H1 (cell line): ENCODE measurements at regions not wholly inside any gene's neighbourhood (a gene's known extent, or its start where the extent isn't known, plus 50 kb on each side); places are given as distances from the start of the nearest gene placed in this dataset.

ENCODE experiments used
- CTCF ChIA-PET: fragments of 300-600 bp; sonication (Branson Sonifier 250); formaldehyde crosslinking; loops from one replicate; lab custom pipeline; 2021; ENCODE audit not compliant: partially characterized antibody; lab: Charles Lee
- POLR2A ChIA-PET: fragments of 300-600 bp; sonication (Branson Sonifier 250); formaldehyde crosslinking; loops from one replicate; lab custom pipeline; 2021; ENCODE audit warnings: inconsistent platforms; ENCODE audit not compliant: partially characterized antibody; lab: Charles Lee
- DNase-seq, 2 experiments: peaks; one replicate each; pipeline versions ENCODE4 v3.0.0 to v3.0.0-alpha.2; 2010 to 2022; ENCODE audit warnings: low spot score in 2 of 2, low read depth in 1 of 2, mixed read lengths in 1 of 2
- FAIRE-seq: peaks from 2 replicates; lab custom pipeline; 2011; peaks lifted over from hg19 to GRCh38; lab: Jason Lieb, UNC
- H2AFZ ChIP-seq: 2 replicates; pipeline ENCODE4 v1.8.1; 2012; ENCODE audit warnings: low read length, inconsistent platforms
- H2AK5ac ChIP-seq: 2 replicates; pipeline ENCODE4 v1.6.1; 2013; ENCODE audit warnings: low read depth, low read length
- H2BK120ac ChIP-seq: replicated peaks from 2 replicates; pipeline ENCODE3; 2013; ENCODE audit warnings: low read depth, low read length, inconsistent platforms
- H2BK12ac ChIP-seq: 2 replicates; pipeline ENCODE4 v1.6.1; 2013; ENCODE audit warnings: low read depth, low read length
- H2BK15ac ChIP-seq: 2 replicates; pipeline ENCODE4 v1.6.1; 2013; ENCODE audit warnings: low read length
- H2BK20ac ChIP-seq: 2 replicates; pipeline ENCODE4 v1.6.1; 2013; ENCODE audit warnings: low read length
- H2BK5ac ChIP-seq: 2 replicates; pipeline ENCODE4 v1.6.1; 2013; ENCODE audit warnings: low read depth, low read length
- H3K14ac ChIP-seq: 2 replicates; pipeline ENCODE4 v1.6.1; 2013; ENCODE audit warnings: inconsistent platforms; ENCODE audit not compliant: insufficient read length
- H3K18ac ChIP-seq: 2 replicates; pipeline ENCODE4 v1.6.1; 2013; ENCODE audit warnings: low read length; ENCODE audit errors: extremely low read depth
- H3K23ac ChIP-seq: 2 replicates; pipeline ENCODE4 v1.6.1; 2013; ENCODE audit warnings: inconsistent platforms; ENCODE audit not compliant: insufficient read length
- H3K23me2 ChIP-seq: 2 replicates; pipeline ENCODE4 v1.6.1; 2013; ENCODE audit warnings: low read depth, low read length
- H3K27ac ChIP-seq: 2 replicates; pipeline ENCODE4 v1.6.1; 2011; ENCODE audit warnings: low read depth, low read length, inconsistent platforms
- H3K27me3 ChIP-seq, 4 experiments: replicated peaks in 1 of 4; 1 replicate in 1 of 4; 2 replicates in 3 of 4; pipeline versions ENCODE4 v1.6.1 to v1.8.1; 2011 to 2013; ENCODE audit warnings: low read length in 3 of 4, mild to moderate bottlenecking in 3 of 4, inconsistent platforms in 2 of 4, mixed read lengths in 2 of 4, moderate library complexity in 1 of 4; ENCODE audit not compliant: control insufficient read depth in 3 of 4, insufficient read depth in 3 of 4; ENCODE audit errors: extremely low read depth in 1 of 4
- H3K36me3 ChIP-seq, 4 experiments: 2 replicates each; pipeline versions ENCODE4 v1.6.1 to v1.8.1; 2011 to 2013; ENCODE audit warnings: mild to moderate bottlenecking in 4 of 4, low read length in 3 of 4, moderate library complexity in 2 of 4, control low read depth in 1 of 4, inconsistent platforms in 1 of 4; ENCODE audit not compliant: insufficient read depth in 4 of 4, control insufficient read depth in 2 of 4
- H3K4ac ChIP-seq: replicated peaks from 2 replicates; pipeline ENCODE3; 2013; ENCODE audit warnings: low read length, low read depth, mixed read lengths, inconsistent platforms; ENCODE audit not compliant: insufficient read length
- H3K4me1 ChIP-seq, 4 experiments: replicated peaks in 1 of 4; 1 replicate in 1 of 4; 2 replicates in 3 of 4; pipeline versions ENCODE4 v1.6.1 to v1.8.1; 2011 to 2013; ENCODE audit warnings: low read length in 3 of 4, inconsistent platforms in 2 of 4, mixed read lengths in 1 of 4; ENCODE audit not compliant: insufficient read depth in 4 of 4, control insufficient read depth in 3 of 4
- H3K4me2 ChIP-seq, 2 experiments: 2 replicates each; pipeline versions ENCODE4 v1.6.1 to v1.8.1; 2011 to 2013; ENCODE audit warnings: low read depth in 2 of 2, low read length in 2 of 2, control low read depth in 1 of 2, inconsistent platforms in 1 of 2, mild to moderate bottlenecking in 1 of 2; ENCODE audit not compliant: insufficient read depth in 1 of 2
- H3K4me3 ChIP-seq, 4 experiments: fragments of 200-600, 300-600 bp in 1 of 4; sonication (generic), shearing (Covaris generic), sonication (Bioruptor Twin) in 1 of 4; 2 replicates each; pipeline versions ENCODE4 v1.5.1 to v1.8.1; 2011 to 2016; ENCODE audit warnings: low read length in 4 of 4, low read depth in 3 of 4, control low read depth in 2 of 4, inconsistent platforms in 2 of 4, mild to moderate bottlenecking in 2 of 4, mixed read lengths in 1 of 4, moderate library complexity in 1 of 4; ENCODE audit not compliant: insufficient read depth in 2 of 4; ENCODE audit errors: extremely low read depth in 1 of 4
- H3K56ac ChIP-seq: replicated peaks from 2 replicates; pipeline ENCODE3; 2013; ENCODE audit warnings: low read depth, mild to moderate bottlenecking, mixed read lengths, low read length, inconsistent platforms; ENCODE audit not compliant: insufficient read length
- H3K79me1 ChIP-seq: 2 replicates; pipeline ENCODE4 v1.6.1; 2013; ENCODE audit warnings: low read depth, low read length, control low read depth
- H3K79me2 ChIP-seq, 2 experiments: 2 replicates each; pipeline versions ENCODE4 v1.6.1 to v1.8.1; 2012 to 2013; ENCODE audit warnings: low read length in 2 of 2, mild to moderate bottlenecking in 2 of 2, inconsistent platforms in 1 of 2; ENCODE audit not compliant: insufficient read depth in 2 of 2, control insufficient read depth in 1 of 2
- H3K9ac ChIP-seq, 4 experiments: replicated peaks in 1 of 4; 1 replicate in 1 of 4; 2 replicates in 3 of 4; pipeline versions ENCODE4 v1.6.1 to v1.8.1; 2011 to 2013; ENCODE audit warnings: low read depth in 3 of 4, low read length in 3 of 4, control low read depth in 2 of 4, mild to moderate bottlenecking in 2 of 4, moderate library complexity in 2 of 4, inconsistent platforms in 1 of 4; ENCODE audit errors: extremely low read depth in 1 of 4
- H3K9me3 ChIP-seq, 2 experiments: 2 replicates each; pipeline versions ENCODE4 v1.6.1 to v1.8.1; 2012 to 2013; ENCODE audit warnings: mild to moderate bottlenecking in 2 of 2, moderate library complexity in 2 of 2, control low read depth in 1 of 2, inconsistent platforms in 1 of 2, low read depth in 1 of 2, low read length in 1 of 2, mixed read lengths in 1 of 2; ENCODE audit not compliant: insufficient read depth in 2 of 2
- H4K20me1 ChIP-seq, 2 experiments: replicated peaks in 1 of 2; 2 replicates each; pipeline versions ENCODE3 to v1.8.1; 2011 to 2013; ENCODE audit warnings: inconsistent platforms in 2 of 2, low read length in 2 of 2, mild to moderate bottlenecking in 1 of 2; ENCODE audit not compliant: insufficient read depth in 2 of 2, control insufficient read depth in 1 of 2
- H4K5ac ChIP-seq: 2 replicates; pipeline ENCODE4 v1.6.1; 2013; ENCODE audit warnings: low read length, low read depth, mixed read lengths, inconsistent platforms; ENCODE audit not compliant: insufficient read length
- H4K8ac ChIP-seq: 2 replicates; pipeline ENCODE4 v1.8.0; 2013; ENCODE audit warnings: mild to moderate bottlenecking, moderate library complexity, low read length, inconsistent platforms; ENCODE audit not compliant: insufficient read depth; ENCODE audit errors: extremely low read depth
- H4K91ac ChIP-seq: replicated peaks from 2 replicates; pipeline ENCODE3; 2013; ENCODE audit warnings: low read length, mixed read lengths, inconsistent platforms; ENCODE audit not compliant: insufficient read length
- ASH2L ChIP-seq: fragments of 200-600, 300-600 bp; sonication (generic); IDR thresholded peaks from one replicate; pipeline ENCODE4 v1.7.1; 2017; ENCODE audit warnings: low read length
- BRCA1 ChIP-seq: IDR thresholded peaks from 2 replicates; pipeline ENCODE4 v1.6.1; 2012; ENCODE audit warnings: low read depth, low read length, improper control_type of control experiment
- CEBPB ChIP-seq: IDR thresholded peaks from 2 replicates; pipeline ENCODE4 v1.6.1; 2012; ENCODE audit warnings: low read depth, low read length
- CREB1 ChIP-seq: IDR thresholded peaks from 2 replicates; pipeline ENCODE4 v1.6.1; 2012; ENCODE audit warnings: inconsistent platforms
- EP300 ChIP-seq, 2 experiments: IDR thresholded peaks; 1 replicate in 1 of 2; 2 replicates in 1 of 2; pipeline ENCODE4 v1.6.1; 2011 to 2012; ENCODE audit warnings: low read depth in 2 of 2, low read length in 2 of 2, mild to moderate bottlenecking in 2 of 2, borderline replicate concordance in 1 of 2, inconsistent platforms in 1 of 2, moderate library complexity in 1 of 2
- EZH2 ChIP-seq: fragments of 200-600 bp; sonication (generic); IDR thresholded peaks from 2 replicates; pipeline ENCODE4 v1.7.1; 2012; ENCODE audit warnings: low read depth, mild to moderate bottlenecking, moderate library complexity, low read length, inconsistent platforms; ENCODE audit not compliant: severe bottlenecking
- GABPA ChIP-seq: IDR thresholded peaks from 2 replicates; pipeline ENCODE4 v1.6.1; 2011; ENCODE audit warnings: mild to moderate bottlenecking, low read length, moderate library complexity, borderline replicate concordance; ENCODE audit not compliant: insufficient read depth
- KDM1A ChIP-seq: fragments of 200-600, 300-600 bp; sonication (generic); IDR thresholded peaks from 2 replicates; pipeline ENCODE4 v1.7.1; 2016; ENCODE audit warnings: mild to moderate bottlenecking, low read length, borderline replicate concordance
- KDM4A ChIP-seq: IDR thresholded peaks from one replicate; pipeline ENCODE4 v1.7.1; 2012; ENCODE audit warnings: low read depth, mild to moderate bottlenecking, moderate library complexity, low read length, inconsistent platforms; ENCODE audit not compliant: severe bottlenecking
- POU5F1 ChIP-seq: IDR thresholded peaks from 2 replicates; pipeline ENCODE4 v1.6.1; 2011; ENCODE audit warnings: low read depth, mild to moderate bottlenecking, low read length, moderate library complexity
- SP2 ChIP-seq: IDR thresholded peaks from 2 replicates; pipeline ENCODE4 v1.6.1; 2012; ENCODE audit warnings: mild to moderate bottlenecking, low read length, inconsistent platforms
- SP4 ChIP-seq: IDR thresholded peaks from 2 replicates; pipeline ENCODE4 v1.6.1; 2012; ENCODE audit warnings: low read length, inconsistent platforms
- SUZ12 ChIP-seq: fragments of 200-600 bp; sonication (generic); IDR thresholded peaks from 2 replicates; pipeline ENCODE4 v1.6.1; 2012; ENCODE audit warnings: mild to moderate bottlenecking, inconsistent platforms, low read length, moderate library complexity, mixed read lengths
- WGBS, 2 experiments: shearing (Covaris generic) in 1 of 2; methylation state at CpG; one replicate each; pipeline versions ENCODE4 v1.1.6 to v1.1.7; 2013 to 2015; ENCODE audit warnings: low lambda C conversion rate in 2 of 2, mixed read lengths in 2 of 2, inconsistent platforms in 1 of 2, low coverage in 1 of 2, missing lambda C conversion rate in 1 of 2; ENCODE audit not compliant: insufficient replicate concordance in 2 of 2, insufficient coverage in 1 of 2, insufficient read length in 1 of 2; ENCODE audit errors: extremely low coverage in 1 of 2, missing lambda C conversion rate in 1 of 2; 5-methylcytosine and 5-hydroxymethylcytosine counted together
- TF ChIP-seq, protein P1 (sequence below): IDR thresholded peaks from 2 replicates; pipeline ENCODE4 v1.6.1; 2011; ENCODE audit warnings: low read length, improper control_type of control experiment

DNA sequence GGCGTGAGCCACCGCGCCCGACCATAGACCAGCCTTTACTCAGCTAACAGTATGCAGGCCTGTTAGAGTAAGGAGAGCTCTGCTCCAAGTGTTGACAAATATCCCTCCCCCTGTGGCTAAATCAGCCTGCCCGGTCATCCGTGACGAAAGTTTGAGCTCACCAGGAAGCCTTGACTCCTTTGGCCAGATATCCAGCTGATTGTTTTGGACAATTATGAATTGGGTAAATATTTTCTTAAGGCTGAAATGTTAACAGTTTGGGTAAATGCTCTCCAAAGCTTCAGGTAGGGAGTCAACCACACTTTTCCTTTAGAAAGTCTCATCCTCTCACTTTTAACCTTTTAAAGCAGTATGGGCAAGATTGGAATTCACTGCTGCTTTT lies 157.9 kb downstream of the PAWR start:
- ChIA-PET POLR2A (interaction anchor here (0.9 to 2.5 kb wide), 3 partner anchors 10 to 124 kb away, joined by 3 to 11 read pairs (median 3); no protein-coding TSS in a partner anchor), CTCF (interaction anchor here (1.0 to 2.4 kb wide), 4 partner anchors 14 to 159 kb away, joined by 4 to 8 read pairs (median 6); no protein-coding TSS in a partner anchor)
- H3K23ac ChIP-seq: no peak overlapping the region
- H3K4ac ChIP-seq: no peak overlapping the region
- no peak overlapping the region for H4K8ac ChIP-seq
- H3K27me3 ChIP-seq: no peaks in the 10 kb centered on the region
- no peak for FAIRE-seq
- no peaks in the 10 kb centered on the region for H4K20me1 ChIP-seq
- no peak for DNase-seq
- no peak overlapping the region for H2BK5ac ChIP-seq
- H3K9me3 ChIP-seq: no peaks in the 10 kb centered on the region; a peak in 1 of 4 replicates
- H3K4me1 ChIP-seq: no peaks in the 10 kb centered on the region; a peak in 1 of 7 replicates
- no peak overlapping the region for H3K9ac ChIP-seq
- H3K36me3 ChIP-seq: no peaks in the 10 kb centered on the region
- H4K91ac ChIP-seq: no peak overlapping the region
- no peaks in the 10 kb centered on the region; the same call in 1 of the 2 replicates for H3K23me2 ChIP-seq
- H2BK120ac ChIP-seq: no peak overlapping the region
- no peak overlapping the region for H3K18ac ChIP-seq
- no peak overlapping the region for H3K14ac ChIP-seq
- H3K4me2 ChIP-seq: no peak overlapping the region
- H3K27ac ChIP-seq: no peak overlapping the region
- no peak overlapping the region for H2AK5ac ChIP-seq
- no peak overlapping the region for H2AFZ ChIP-seq
- H2BK20ac ChIP-seq: no peak overlapping the region
- H4K5ac ChIP-seq: no peak overlapping the region
- no peak overlapping the region for H2BK15ac ChIP-seq
- no peak overlapping the region for H2BK12ac ChIP-seq
- no peak overlapping the region for H3K56ac ChIP-seq
- no peaks in the 10 kb centered on the region for H3K79me1 ChIP-seq
- H3K4me3 ChIP-seq: no peak overlapping the region
- H3K79me2 ChIP-seq: no peaks in the 10 kb centered on the region
- 87% methylated on average over 7 of the region's 7 CpGs; no CpG with 5 or more reads in 1 of the 2 experiments for whole genome bisulfite sequencing, 2 experiments
- TF ChIP-seq EP300 (IDR thresholded peaks at IDR 0.05; ENCODE audit: borderline replicate concordance in 1 of 2, low read depth in 2 of 2, low read length in 2 of 2) (no peak), SP4 (no peak), ASH2L (no peak), CREB1 (no peak), SP2 (no peak), BRCA1 (no peak), SUZ12 (no peak), KDM1A (no peak), CEBPB (no peak), EZH2 (no peak), POU5F1 (no peak), KDM4A (no peak), GABPA (no peak)
- TF ChIP-seq, protein P1, sequence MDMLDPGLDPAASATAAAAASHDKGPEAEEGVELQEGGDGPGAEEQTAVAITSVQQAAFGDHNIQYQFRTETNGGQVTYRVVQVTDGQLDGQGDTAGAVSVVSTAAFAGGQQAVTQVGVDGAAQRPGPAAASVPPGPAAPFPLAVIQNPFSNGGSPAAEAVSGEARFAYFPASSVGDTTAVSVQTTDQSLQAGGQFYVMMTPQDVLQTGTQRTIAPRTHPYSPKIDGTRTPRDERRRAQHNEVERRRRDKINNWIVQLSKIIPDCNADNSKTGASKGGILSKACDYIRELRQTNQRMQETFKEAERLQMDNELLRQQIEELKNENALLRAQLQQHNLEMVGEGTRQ: no peak
